ENCODE measurements at regions not wholly inside any gene's neighbourhood (a gene's known extent, or its start where the extent isn't known, plus 50 kb on each side); places are given as distances from the start of the nearest gene placed in this dataset.

- no peaks in the 10 kb centered on the region for H3K36me3 ChIP-seq (ENCODE audit: insufficient read depth, insufficient read length, low read length)
- H3K9me3 ChIP-seq (ENCODE audit: insufficient read depth, low read length), result peaks cover 8% of the 10 kb centered on the region; the same call in 1 of the 2 replicates
- TF ChIP-seq SUZ12 (IDR thresholded peaks at IDR 0.05; ENCODE audit: extremely low read depth, insufficient read depth, insufficient read length) (no peak), YY1 (IDR thresholded peaks at IDR 0.05; ENCODE audit: insufficient read depth, insufficient read length) (no peak)
- no peaks in the 10 kb centered on the region for H3K4me1 ChIP-seq (ENCODE audit: insufficient read depth, insufficient read length)
- H3K9ac ChIP-seq (ENCODE audit: insufficient read length, low read depth), result no peak overlapping the region
- DNase-seq (ENCODE audit: low read depth, low spot score), result no peak
- no peaks in the 10 kb centered on the region for H3K27me3 ChIP-seq (ENCODE audit: insufficient read depth, insufficient read length)
- H3K4me3 ChIP-seq (ENCODE audit: insufficient read length, low read depth), result no peak overlapping the region
Measured at GRCh38 chr20:16974855-16975162, 226.7 kb downstream of the OTOR start.

DNA sequence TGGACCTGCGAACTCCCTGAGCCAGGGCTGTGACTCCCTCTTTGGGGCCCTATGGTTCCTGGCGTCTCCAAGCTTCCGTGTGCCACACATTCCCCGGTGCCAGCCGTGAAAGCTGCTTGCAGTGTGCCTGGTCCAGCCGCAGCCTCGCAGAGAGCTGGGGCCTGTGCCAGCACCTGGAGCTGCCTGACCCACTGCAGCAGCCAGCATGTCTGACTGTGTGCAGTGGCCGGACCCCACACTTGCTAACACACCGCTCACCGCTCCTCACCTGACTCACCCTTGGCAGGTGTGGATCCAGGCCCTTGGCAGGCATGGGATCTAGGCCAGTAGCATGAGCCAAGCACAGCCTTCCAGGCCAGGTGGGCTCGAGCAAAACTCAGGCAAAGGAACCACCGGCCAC lies 227.5 kb downstream of the OTOR start:
- Histone ChIP-seq H3K9ac (ENCODE audit: insufficient read length, low read depth) (no peak overlapping the region), H3K27me3 (ENCODE audit: insufficient read depth, insufficient read length) (no peaks in the 10 kb centered on the region), H3K9me3 (ENCODE audit: insufficient read depth, low read length) (peaks cover 8% of the 10 kb centered on the region; the same call in 1 of the 2 replicates), H3K4me1 (ENCODE audit: insufficient read depth, insufficient read length) (no peaks in the 10 kb centered on the region), H3K4me3 (ENCODE audit: insufficient read length, low read depth) (no peak overlapping the region), H3K36me3 (ENCODE audit: insufficient read depth, insufficient read length, low read length) (no peaks in the 10 kb centered on the region)
- no peak for DNase-seq (ENCODE audit: low read depth, low spot score)
- TF ChIP-seq ZNF274 (IDR thresholded peaks at IDR 0.05; ENCODE audit: low read depth, low read length) (no peak), SUZ12 (IDR thresholded peaks at IDR 0.05; ENCODE audit: extremely low read depth, insufficient read depth, insufficient read length) (no peak), YY1 (IDR thresholded peaks at IDR 0.05; ENCODE audit: insufficient read depth, insufficient read length) (no peak)

- no peak overlapping the region for H3K9ac ChIP-seq (ENCODE audit: insufficient read length, low read depth)
- no peaks in the 10 kb centered on the region for H3K36me3 ChIP-seq (ENCODE audit: insufficient read depth, insufficient read length, low read length)
- no peak overlapping the region for H3K4me3 ChIP-seq (ENCODE audit: insufficient read length, low read depth)
- no peaks in the 10 kb centered on the region for H3K27me3 ChIP-seq (ENCODE audit: insufficient read depth, insufficient read length)
- no peak for DNase-seq (ENCODE audit: low read depth, low spot score)
- H3K9me3 ChIP-seq (ENCODE audit: insufficient read depth, low read length), result peaks cover 8% of the 10 kb centered on the region; the same call in 1 of the 2 replicates
- no peak for TF ChIP-seq SUZ12 (IDR thresholded peaks at IDR 0.05; ENCODE audit: extremely low read depth, insufficient read depth, insufficient read length)
- TF ChIP-seq ZNF274 (IDR thresholded peaks at IDR 0.05; ENCODE audit: low read depth, low read length), result no peak
- no peak for TF ChIP-seq YY1 (IDR thresholded peaks at IDR 0.05; ENCODE audit: insufficient read depth, insufficient read length)
- no peaks in the 10 kb centered on the region for H3K4me1 ChIP-seq (ENCODE audit: insufficient read depth, insufficient read length)
Measured at GRCh38 chr20:16978497-16978896, 230.3 kb downstream of the OTOR start.

- no peaks in the 10 kb centered on the region for H3K27me3 ChIP-seq (ENCODE audit: insufficient read depth, insufficient read length)
- no peaks in the 10 kb centered on the region for H3K36me3 ChIP-seq (ENCODE audit: insufficient read depth, insufficient read length, low read length)
- no peak overlapping the region for H3K9ac ChIP-seq (ENCODE audit: insufficient read length, low read depth)
- TF ChIP-seq ZNF274 (IDR thresholded peaks at IDR 0.05; ENCODE audit: low read depth, low read length) (no peak), YY1 (IDR thresholded peaks at IDR 0.05; ENCODE audit: insufficient read depth, insufficient read length) (no peak), SUZ12 (IDR thresholded peaks at IDR 0.05; ENCODE audit: extremely low read depth, insufficient read depth, insufficient read length) (no peak)
- no peaks in the 10 kb centered on the region for H3K4me1 ChIP-seq (ENCODE audit: insufficient read depth, insufficient read length)
- no peak for DNase-seq (ENCODE audit: low read depth, low spot score)
- H3K4me3 ChIP-seq (ENCODE audit: insufficient read length, low read depth), result no peak overlapping the region
- peaks cover 8% of the 10 kb centered on the region; the same call in 1 of the 2 replicates for H3K9me3 ChIP-seq (ENCODE audit: insufficient read depth, low read length)
Measured at GRCh38 chr20:16982091-16982726, 234.1 kb downstream of the OTOR start.

- Histone ChIP-seq H3K36me3 (ENCODE audit: insufficient read depth, insufficient read length, low read length) (no peaks in the 10 kb centered on the region), H3K9ac (ENCODE audit: insufficient read length, low read depth) (no peak overlapping the region), H3K4me1 (ENCODE audit: insufficient read depth, insufficient read length) (no peaks in the 10 kb centered on the region), H3K9me3 (ENCODE audit: insufficient read depth, low read length) (no peaks in the 10 kb centered on the region), H3K27me3 (ENCODE audit: insufficient read depth, insufficient read length) (no peaks in the 10 kb centered on the region), H3K4me3 (ENCODE audit: insufficient read length, low read depth) (no peak overlapping the region)
- TF ChIP-seq ZNF274 (IDR thresholded peaks at IDR 0.05; ENCODE audit: low read depth, low read length) (no peak), YY1 (IDR thresholded peaks at IDR 0.05; ENCODE audit: insufficient read depth, insufficient read length) (no peak), SUZ12 (IDR thresholded peaks at IDR 0.05; ENCODE audit: extremely low read depth, insufficient read depth, insufficient read length) (no peak)
- no peak for DNase-seq (ENCODE audit: low read depth, low spot score)
Measured at GRCh38 chr20:16984481-16984880, 236.3 kb downstream of the OTOR start.

DNA sequence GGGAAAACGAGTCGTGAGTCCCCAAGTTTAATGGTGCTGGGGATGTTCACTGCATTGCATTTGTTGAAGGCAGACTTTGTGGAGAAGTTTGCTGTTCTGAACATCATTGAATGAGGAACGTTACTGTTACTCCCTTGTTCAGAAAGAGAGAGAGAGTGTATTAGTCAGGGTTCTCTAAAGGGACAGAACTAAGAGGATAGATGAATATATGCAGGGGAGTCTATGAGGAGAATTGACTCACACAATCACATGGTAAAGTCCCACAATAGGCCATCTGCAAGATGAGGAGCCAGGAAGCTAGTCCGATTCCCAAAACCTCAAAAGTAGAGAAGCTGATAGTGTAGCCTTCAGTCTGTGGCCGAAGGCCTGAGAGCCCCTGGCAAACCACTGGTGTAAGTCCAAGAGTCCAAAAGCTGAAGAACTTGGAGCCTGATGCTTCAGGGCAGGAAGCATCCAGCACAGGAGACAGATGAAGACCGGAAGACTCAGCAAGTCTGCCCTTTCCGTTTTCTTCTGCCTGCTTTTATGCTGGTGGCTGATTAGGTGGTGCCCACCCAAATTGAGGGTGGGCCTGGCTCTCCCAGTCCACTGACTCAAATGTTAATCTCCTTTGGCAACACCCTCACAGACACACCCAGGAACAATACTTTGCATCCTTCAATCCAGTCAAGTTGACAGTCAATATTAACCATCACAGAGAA lies 223.5 kb upstream of the PCSK2 start:
- Histone ChIP-seq H3K27me3 (ENCODE audit: insufficient read depth, insufficient read length) (no peaks in the 10 kb centered on the region), H3K9ac (ENCODE audit: insufficient read length, low read depth) (no peak overlapping the region), H3K4me1 (ENCODE audit: insufficient read depth, insufficient read length) (no peaks in the 10 kb centered on the region), H3K9me3 (ENCODE audit: insufficient read depth, low read length) (no peaks in the 10 kb centered on the region; the same call in 1 of the 2 replicates), H3K36me3 (ENCODE audit: insufficient read depth, insufficient read length, low read length) (no peaks in the 10 kb centered on the region), H3K4me3 (ENCODE audit: insufficient read length, low read depth) (no peak overlapping the region)
- DNase-seq (ENCODE audit: low read depth, low spot score), result no peak
- TF ChIP-seq YY1 (IDR thresholded peaks at IDR 0.05; ENCODE audit: insufficient read depth, insufficient read length), result no peak
- no peak for TF ChIP-seq SUZ12 (IDR thresholded peaks at IDR 0.05; ENCODE audit: extremely low read depth, insufficient read depth, insufficient read length)
- TF ChIP-seq ZNF274 (IDR thresholded peaks at IDR 0.05; ENCODE audit: low read depth, low read length), result no peak

DNA sequence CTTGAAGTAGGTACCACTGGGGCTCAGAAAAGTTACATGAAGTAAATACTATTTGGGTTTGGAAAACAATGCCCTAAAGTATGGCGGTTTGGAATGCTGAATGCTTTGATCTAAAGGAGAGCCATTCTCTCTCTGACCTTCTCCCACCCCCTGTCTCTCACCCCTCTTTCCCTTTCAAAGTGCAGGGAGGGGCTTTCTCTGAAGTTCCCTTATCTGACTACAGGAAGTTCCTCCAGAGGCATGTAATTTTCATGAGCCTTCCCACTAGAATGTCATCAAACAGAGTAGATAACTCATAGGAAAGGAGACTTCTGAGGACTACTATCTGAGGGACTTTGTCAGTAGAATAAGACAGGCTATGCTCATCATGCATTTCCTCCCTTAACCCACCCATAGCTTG lies 216.7 kb upstream of the PCSK2 start:
- no peak for DNase-seq (ENCODE audit: low read depth, low spot score)
- H3K9me3 ChIP-seq (ENCODE audit: insufficient read depth, low read length), result no peaks in the 10 kb centered on the region; the same call in none of the 2 replicates
- H3K4me1 ChIP-seq (ENCODE audit: insufficient read depth, insufficient read length), result no peaks in the 10 kb centered on the region
- no peaks in the 10 kb centered on the region for H3K27me3 ChIP-seq (ENCODE audit: insufficient read depth, insufficient read length)
- no peaks in the 10 kb centered on the region for H3K36me3 ChIP-seq (ENCODE audit: insufficient read depth, insufficient read length, low read length)
- TF ChIP-seq YY1 (IDR thresholded peaks at IDR 0.05; ENCODE audit: insufficient read depth, insufficient read length), result no peak
- TF ChIP-seq ZNF274 (IDR thresholded peaks at IDR 0.05; ENCODE audit: low read depth, low read length), result no peak
- no peak for TF ChIP-seq SUZ12 (IDR thresholded peaks at IDR 0.05; ENCODE audit: extremely low read depth, insufficient read depth, insufficient read length)
- H3K4me3 ChIP-seq (ENCODE audit: insufficient read length, low read depth), result no peak overlapping the region
- H3K9ac ChIP-seq (ENCODE audit: insufficient read length, low read depth), result no peak overlapping the region
